ENCODE measurements at regions not wholly inside any gene's neighbourhood (a gene's known extent, or its start where the extent isn't known, plus 50 kb on each side); places are given as distances from the start of the nearest gene placed in this dataset.

DNA sequence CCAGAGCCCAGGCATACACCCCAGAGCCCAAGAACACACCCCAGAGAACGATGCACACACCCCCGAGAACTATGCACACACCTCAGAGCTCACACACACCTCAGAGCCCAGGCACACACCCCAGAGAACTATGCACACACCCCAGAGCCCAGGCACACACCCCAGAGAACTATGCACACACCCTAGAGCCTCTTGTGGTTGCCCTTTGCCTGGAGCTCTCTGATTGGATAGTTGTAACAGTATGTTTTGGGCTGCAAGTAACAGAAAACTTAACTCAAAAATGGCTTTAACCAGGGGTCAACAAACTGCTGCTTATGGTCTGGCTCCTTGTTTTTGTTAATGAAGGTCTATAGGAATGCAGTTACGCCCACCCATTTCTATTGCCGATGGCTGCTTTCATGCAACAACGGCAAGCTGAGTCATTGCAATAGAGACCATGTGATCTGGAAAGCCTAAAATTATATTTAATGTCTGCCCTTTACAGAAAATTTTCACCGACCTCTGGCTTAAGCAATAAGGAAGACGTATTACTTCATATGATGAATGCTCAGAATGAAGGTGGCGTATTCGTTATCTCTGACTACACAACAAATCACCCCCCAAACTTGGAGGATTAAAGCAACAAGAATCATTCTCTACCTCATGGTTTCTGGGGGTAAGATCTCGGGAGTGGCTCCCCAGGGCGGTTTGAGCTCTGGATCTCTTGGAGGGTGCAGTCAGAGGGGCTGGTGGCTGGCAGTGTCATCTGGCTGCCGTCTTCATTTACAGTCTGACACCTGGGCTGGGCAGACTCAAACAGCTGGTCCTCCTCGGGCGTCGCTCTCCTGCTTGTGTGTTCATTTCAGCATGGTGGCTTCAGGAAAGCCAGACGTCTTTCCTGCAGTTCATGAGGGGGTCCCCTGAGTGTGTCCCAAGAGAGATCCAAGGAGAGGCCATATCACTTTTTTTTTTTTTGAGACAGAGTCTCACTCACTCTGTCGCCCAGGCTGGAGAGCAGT lies 66.3 kb upstream of the NCOR2 start (continued):
- TF ChIP-seq NFE2L2 (IDR thresholded peaks at IDR 0.05; ENCODE audit: low read depth, low read length) (peak; percentile 62; the same call in 1 of the 2 replicates), BHLHE40 (IDR thresholded peaks at IDR 0.05; ENCODE audit: low read depth, low read length) (no peak), FOS (IDR thresholded peaks at IDR 0.05; ENCODE audit: low read depth, low read length) (peak; percentile 35; the same call in 1 of the 2 replicates)

DNA sequence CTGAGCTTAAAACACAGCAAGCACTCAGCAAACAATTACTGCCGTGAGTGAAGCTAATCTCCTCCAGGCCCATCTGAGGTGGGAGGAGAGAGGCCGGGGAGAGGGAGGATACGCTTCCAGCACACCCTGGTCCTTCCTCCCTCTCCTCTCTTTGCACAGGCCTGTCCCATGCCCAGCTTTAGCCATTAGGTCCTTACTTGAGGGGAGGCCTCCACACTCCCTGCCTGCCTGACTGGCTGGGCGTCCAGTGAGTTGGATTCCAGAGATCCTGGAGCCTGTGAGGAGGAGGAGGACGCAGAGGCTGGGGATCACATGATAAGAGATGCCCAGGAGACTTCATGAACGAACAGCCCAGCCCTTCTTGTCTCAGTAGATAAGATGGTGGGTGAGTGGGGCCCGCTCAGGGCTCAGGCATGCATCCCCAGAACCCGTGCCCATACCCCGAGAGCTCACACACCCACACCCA lies 65.1 kb upstream of the NCOR2 start:
- Histone ChIP-seq H2BK5ac (ENCODE audit: low read depth, low read length, poor library complexity, severe bottlenecking) (no peak overlapping the region), H3K4me3 (ENCODE audit: insufficient read depth, low read depth, low read length) (no peak overlapping the region), H3K4ac (ENCODE audit: low read depth, low read length) (peak overlapping the region; percentile 53; the same call in 1 of the 2 replicates), H2BK15ac (ENCODE audit: low read depth, low read length) (peak overlapping the region; percentile 73; the same call in 1 of the 3 replicates), H4K5ac (ENCODE audit: low read depth, low read length) (peak overlapping the region; percentile 1; the same call in 1 of the 2 replicates), H3K9ac (ENCODE audit: low read depth, low read length) (no peak overlapping the region), H3K56ac (ENCODE audit: extremely low read depth, insufficient read depth, low read length) (no peak overlapping the region), H3K27ac (ENCODE audit: insufficient read depth, low read length) (peak overlapping the region; percentile 2; the same call in 1 of the 2 replicates), H3K9me3 (ENCODE audit: control insufficient read depth, insufficient read depth, low read length) (peaks cover 3% of the 10 kb centered on the region; the same call in 1 of the 2 replicates), H2BK20ac (ENCODE audit: low read depth, low read length) (peak overlapping the region; percentile 39; the same call in 1 of the 2 replicates), H3K79me1 (ENCODE audit: low read depth in 1 of 2, low read length in 2 of 2) (no peaks in the 10 kb centered on the region), H3K23ac (ENCODE audit: low read depth, low read length) (no peak overlapping the region), H3K4me1 (ENCODE audit: control insufficient read depth, insufficient read depth, low read length) (peaks cover 17% of the 10 kb centered on the region), H3K36me3 (ENCODE audit: control insufficient read depth, insufficient read depth, low read length) (no peaks in the 10 kb centered on the region), H3K9me1 (ENCODE audit: insufficient read depth, low read length) (peaks cover 6% of the 10 kb centered on the region; the same call in 1 of the 2 replicates), H4K91ac (ENCODE audit: insufficient read depth, low read depth, low read length) (peak overlapping the region; percentile 56), H3K4me2 (ENCODE audit: low read depth, low read length) (no peak overlapping the region), H3K14ac (replicated peaks; ENCODE audit: low read depth, low read length) (no peak overlapping the region; the same call in 1 of the 2 replicates), H3K18ac (ENCODE audit: low read depth, low read length) (peak overlapping the region; percentile 34; the same call in 1 of the 2 replicates), H3K27me3 (ENCODE audit: control insufficient read depth, insufficient read depth, low read length) (no peaks in the 10 kb centered on the region), H4K20me1 (ENCODE audit: insufficient read depth, low read length) (no peaks in the 10 kb centered on the region), H2AK5ac (ENCODE audit: low read depth, low read length) (peak overlapping the region; percentile 67; the same call in 1 of the 2 replicates), H2AK9ac (replicated peaks; ENCODE audit: low read depth, low read length, poor library complexity) (peak overlapping the region; percentile 25), H2BK120ac (ENCODE audit: low read depth, low read length) (peak overlapping the region; percentile 39), H2AFZ (replicated peaks; ENCODE audit: low read length, poor library complexity) (peak overlapping the region; percentile 6), H4K8ac (ENCODE audit: low read depth in 2 of 2, low read length in 2 of 2) (peak overlapping the region; percentile 31 to 36; a peak in 2 of 4 replicates)
- CTCF ChIA-PET, result no interaction called here
- intact Hi-C loops (cut with micrococcal nuclease) (no loop called here), in situ Hi-C loops (cut with MboI; ENCODE audit: low sequenced_read_pairs) (no loop called here), dilution Hi-C loops (cut with HindIII; ENCODE audit: low sequenced_read_pairs, unreplicated experiment) (no loop called here)
- ATAC-seq (ENCODE audit: low read depth) (0 out of 2 replicates have a peak, but pooled peaks have one; percentile 7), DNase-seq (no peak)
- WGBS, 2 experiments (ENCODE audit: extremely low coverage in 2 of 2, insufficient read length in 1 of 2), result no CpG with 5 or more reads among the region's 9 CpGs
- POLR2A ChIA-PET (ENCODE audit: unreplicated experiment), result no interaction called here
- BruUV-seq (replicated peaks), result no TSS peak
- TF ChIP-seq MAFK (IDR thresholded peaks at IDR 0.05; ENCODE audit: low read depth, low read length) (no peak), BHLHE40 (IDR thresholded peaks at IDR 0.05; ENCODE audit: low read depth, low read length) (no peak), RFX5 (IDR thresholded peaks at IDR 0.05; ENCODE audit: low read depth, low read length) (no peak), CEBPB (IDR thresholded peaks at IDR 0.05; ENCODE audit: low read depth, low read length) (no peak), FOS (IDR thresholded peaks at IDR 0.05; ENCODE audit: low read depth, low read length) (no peak), MXI1 (IDR thresholded peaks at IDR 0.05; ENCODE audit: borderline replicate concordance, low read depth, low read length) (no peak), CTCF (conservative IDR thresholded peaks at IDR 0.05; ENCODE audit: low read depth, low read length) (no peak), MAZ (IDR thresholded peaks at IDR 0.05; ENCODE audit: borderline replicate concordance, low read depth, low read length) (no peak), RAD21 (IDR thresholded peaks at IDR 0.05; ENCODE audit: low read length) (no peak), CHD1 (IDR thresholded peaks at IDR 0.05; ENCODE audit: low read depth, low read length) (no peak)
- TF ChIP-seq, protein P1, sequence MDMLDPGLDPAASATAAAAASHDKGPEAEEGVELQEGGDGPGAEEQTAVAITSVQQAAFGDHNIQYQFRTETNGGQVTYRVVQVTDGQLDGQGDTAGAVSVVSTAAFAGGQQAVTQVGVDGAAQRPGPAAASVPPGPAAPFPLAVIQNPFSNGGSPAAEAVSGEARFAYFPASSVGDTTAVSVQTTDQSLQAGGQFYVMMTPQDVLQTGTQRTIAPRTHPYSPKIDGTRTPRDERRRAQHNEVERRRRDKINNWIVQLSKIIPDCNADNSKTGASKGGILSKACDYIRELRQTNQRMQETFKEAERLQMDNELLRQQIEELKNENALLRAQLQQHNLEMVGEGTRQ (IDR thresholded peaks at IDR 0.05; ENCODE audit: low read depth, low read length), result no peak

All from IMR-90 (cell line).